ENCODE measurements at regions not wholly inside any gene's neighbourhood (a gene's known extent, or its start where the extent isn't known, plus 50 kb on each side); places are given as distances from the start of the nearest gene placed in this dataset.

DNA sequence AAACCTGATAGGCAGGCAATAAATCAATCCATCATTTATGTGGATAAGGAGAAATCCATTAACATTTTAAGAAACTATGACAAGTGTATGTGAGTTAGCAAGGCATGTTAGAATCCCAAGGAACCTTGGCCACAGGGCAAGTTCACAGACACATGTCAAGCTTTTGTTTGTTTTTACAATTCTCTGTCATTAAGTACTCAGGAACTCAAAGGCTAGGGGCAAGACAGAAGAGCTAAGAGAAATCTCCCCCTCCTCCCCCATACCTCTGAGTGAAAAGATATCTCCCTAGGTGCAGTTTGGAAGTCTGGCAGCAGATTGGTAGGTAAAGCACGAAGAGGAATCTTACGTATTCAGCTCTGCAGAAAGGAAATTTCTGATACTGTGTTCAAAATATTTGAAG is 348.1 kb downstream of the IRS1 start:
- no peak for DNase-seq
- TF ChIP-seq, protein P1, sequence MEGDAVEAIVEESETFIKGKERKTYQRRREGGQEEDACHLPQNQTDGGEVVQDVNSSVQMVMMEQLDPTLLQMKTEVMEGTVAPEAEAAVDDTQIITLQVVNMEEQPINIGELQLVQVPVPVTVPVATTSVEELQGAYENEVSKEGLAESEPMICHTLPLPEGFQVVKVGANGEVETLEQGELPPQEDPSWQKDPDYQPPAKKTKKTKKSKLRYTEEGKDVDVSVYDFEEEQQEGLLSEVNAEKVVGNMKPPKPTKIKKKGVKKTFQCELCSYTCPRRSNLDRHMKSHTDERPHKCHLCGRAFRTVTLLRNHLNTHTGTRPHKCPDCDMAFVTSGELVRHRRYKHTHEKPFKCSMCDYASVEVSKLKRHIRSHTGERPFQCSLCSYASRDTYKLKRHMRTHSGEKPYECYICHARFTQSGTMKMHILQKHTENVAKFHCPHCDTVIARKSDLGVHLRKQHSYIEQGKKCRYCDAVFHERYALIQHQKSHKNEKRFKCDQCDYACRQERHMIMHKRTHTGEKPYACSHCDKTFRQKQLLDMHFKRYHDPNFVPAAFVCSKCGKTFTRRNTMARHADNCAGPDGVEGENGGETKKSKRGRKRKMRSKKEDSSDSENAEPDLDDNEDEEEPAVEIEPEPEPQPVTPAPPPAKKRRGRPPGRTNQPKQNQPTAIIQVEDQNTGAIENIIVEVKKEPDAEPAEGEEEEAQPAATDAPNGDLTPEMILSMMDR (IDR thresholded peaks at IDR 0.05): no peak
- TF ChIP-seq POLR2A (IDR thresholded peaks at IDR 0.05): no peak
- Histone ChIP-seq H3K27me3 (no peaks in the 10 kb centered on the region), H3K4me3 (no peak overlapping the region), H3K27ac (no peak overlapping the region), H3K4me1 (no peaks in the 10 kb centered on the region), H3K36me3 (ENCODE audit: low read depth, missing control alignments) (no peaks in the 10 kb centered on the region), H3K9me3 (no peaks in the 10 kb centered on the region)
- intact Hi-C loops (cut with DNase I; ENCODE audit: low total_unique reads): no loop called here
- 91% methylated on average over 2 of the region's 2 CpGs for WGBS, 2 donors

DNA sequence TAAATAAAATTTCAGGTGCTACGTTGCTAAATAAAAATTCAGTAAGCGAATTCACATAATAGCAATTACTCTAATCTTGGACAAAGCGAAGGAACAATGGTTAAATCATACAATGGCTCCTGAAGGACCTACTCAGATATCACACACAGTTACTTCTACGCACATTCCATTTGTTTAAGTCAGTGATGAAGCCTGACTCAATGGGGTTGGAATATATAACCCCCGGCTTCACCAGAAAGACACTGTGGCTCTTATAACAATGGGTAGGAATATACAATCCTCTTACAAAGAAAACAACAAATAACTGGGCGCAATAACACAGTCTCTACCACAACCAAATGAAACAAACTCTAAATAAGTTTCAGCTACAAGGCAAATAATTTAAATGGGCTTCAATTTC is 349.5 kb downstream of the IRS1 start:
- WGBS, 2 donors: 95 to 97% methylated on average over 6 of the region's 6 CpGs

DNA sequence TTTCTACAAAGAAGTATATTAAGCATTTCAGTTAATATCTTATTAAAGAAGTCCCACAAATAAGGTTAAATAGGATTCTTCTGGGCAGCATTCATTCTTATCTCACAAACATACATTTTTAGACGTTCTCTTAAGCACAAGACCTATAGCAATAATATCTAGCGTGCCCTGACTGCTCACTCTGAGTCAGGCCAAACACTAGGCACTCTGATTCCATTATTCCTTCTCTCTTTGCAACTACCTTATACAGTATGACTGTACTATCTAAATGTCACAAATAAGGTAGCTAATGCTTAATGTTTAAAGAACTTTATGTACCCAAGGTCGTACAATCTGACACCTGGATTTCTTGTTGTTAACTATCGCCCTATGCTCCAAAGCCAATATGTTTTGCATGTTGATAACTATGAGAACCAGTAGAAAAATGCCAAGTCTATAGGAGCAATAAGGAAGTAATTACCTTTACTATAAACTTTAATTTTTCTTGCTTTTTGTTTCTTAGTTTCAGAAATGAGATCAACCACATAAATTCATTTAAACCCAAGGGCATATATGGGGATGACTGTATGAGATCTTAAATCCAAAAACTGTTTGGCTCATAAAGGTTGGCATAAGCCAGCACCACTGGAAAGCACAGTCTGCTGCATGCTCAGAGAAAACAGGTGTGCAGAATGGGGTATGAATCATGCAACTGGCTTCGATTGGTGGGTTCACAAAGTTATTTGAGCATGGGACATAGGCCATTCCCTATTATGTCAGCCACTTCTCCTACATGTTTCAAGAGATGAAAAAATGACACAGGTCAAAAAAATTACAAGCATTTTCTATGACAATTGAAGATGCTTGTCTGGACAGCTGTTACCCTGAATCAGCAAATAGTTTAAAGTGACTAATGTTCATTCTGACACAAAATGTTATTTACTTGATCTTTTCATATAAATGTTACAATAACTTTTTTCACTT is 352.0 kb downstream of the IRS1 start:
- no peak for DNase-seq
- TF ChIP-seq, protein P1 (IDR thresholded peaks at IDR 0.05): no peak
- no peak for TF ChIP-seq POLR2A (IDR thresholded peaks at IDR 0.05)
- intact Hi-C loops (cut with DNase I; ENCODE audit: low total_unique reads): no loop called here
- Histone ChIP-seq H3K4me1 (no peaks in the 10 kb centered on the region), H3K27ac (no peak overlapping the region), H3K9me3 (no peaks in the 10 kb centered on the region), H3K36me3 (ENCODE audit: low read depth, missing control alignments) (no peaks in the 10 kb centered on the region), H3K27me3 (no peaks in the 10 kb centered on the region), H3K4me3 (no peak overlapping the region)
- 85 to 88% methylated on average over 5 of the region's 5 CpGs for WGBS, 2 donors

More for the DNA sequence above, 349.5 kb downstream of the IRS1 start:
- H3K4me1 ChIP-seq: no peaks in the 10 kb centered on the region
- H3K27me3 ChIP-seq: no peaks in the 10 kb centered on the region
- H3K27ac ChIP-seq: no peak overlapping the region
- TF ChIP-seq, protein P1 (IDR thresholded peaks at IDR 0.05): no peak
- no peak for TF ChIP-seq POLR2A (IDR thresholded peaks at IDR 0.05)
- H3K36me3 ChIP-seq (ENCODE audit: low read depth, missing control alignments): no peaks in the 10 kb centered on the region
- no peaks in the 10 kb centered on the region for H3K9me3 ChIP-seq
- no peak for DNase-seq
- intact Hi-C loops (cut with DNase I; ENCODE audit: low total_unique reads): no loop called here
- no peak overlapping the region for H3K4me3 ChIP-seq

DNA sequence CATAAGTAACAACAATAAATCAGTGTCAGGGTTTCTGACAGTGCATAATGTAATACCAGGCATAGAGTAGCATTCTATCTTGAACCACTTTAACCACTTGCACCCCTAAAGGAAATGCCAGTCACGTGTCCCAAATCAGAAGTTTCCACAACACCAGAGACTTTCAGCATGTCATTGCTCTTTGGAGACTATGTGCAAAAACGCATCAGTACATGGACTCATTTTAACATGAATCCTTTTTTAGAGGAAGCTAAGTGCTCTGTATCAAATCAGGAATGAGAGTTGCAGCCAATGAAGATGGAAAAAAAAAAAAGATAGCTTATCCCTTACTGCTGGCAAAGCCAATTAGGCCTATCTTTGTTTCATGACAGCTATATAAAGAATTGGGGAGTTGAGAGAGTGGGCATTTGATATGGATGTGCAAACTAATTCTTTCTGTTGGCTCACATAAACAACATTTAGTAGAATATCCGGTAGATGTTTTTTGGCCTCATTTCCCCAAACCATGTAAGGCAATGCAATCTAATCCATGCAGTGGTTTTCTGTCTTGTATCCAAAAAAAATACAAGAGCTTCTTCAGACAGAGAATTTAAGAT is 353.1 kb downstream of the IRS1 start:
- Histone ChIP-seq H3K27me3 (no peaks in the 10 kb centered on the region), H3K9me3 (no peaks in the 10 kb centered on the region), H3K36me3 (ENCODE audit: low read depth, missing control alignments) (no peaks in the 10 kb centered on the region), H3K27ac (no peak overlapping the region), H3K4me3 (no peak overlapping the region), H3K4me1 (no peaks in the 10 kb centered on the region)
- intact Hi-C loops (cut with DNase I; ENCODE audit: low total_unique reads): no loop called here
- TF ChIP-seq POLR2A (IDR thresholded peaks at IDR 0.05): no peak
- TF ChIP-seq, protein P1 (IDR thresholded peaks at IDR 0.05): no peak
- 56 to 59% methylated on average over 3 of the region's 3 CpGs for WGBS, 2 donors
- no peak for DNase-seq

Data from testis (tissue), 2 donors.